Neural crest cell (in vitro differentiated cells): ENCODE measurements at regions not wholly inside any gene's neighbourhood (a gene's known extent, or its start where the extent isn't known, plus 50 kb on each side); places are given as distances from the start of the nearest gene placed in this dataset.

Source experiments
- DNase-seq: peaks from one replicate; pipeline ENCODE4 v3.0.0; 2021; ENCODE audit warnings: low read depth, mixed read lengths, low spot score
- H3K27ac Mint-ChIP-seq: one replicate; pipeline ENCODE4 v1.8.0; 2021; ENCODE audit warnings: mild to moderate bottlenecking, mixed read lengths; ENCODE audit not compliant: unreplicated experiment
- H3K27me3 Mint-ChIP-seq: 2 replicates; pipeline ENCODE4 v1.8.0; 2021; ENCODE audit warnings: low read depth, mild to moderate bottlenecking, mixed read lengths
- H3K36me3 Mint-ChIP-seq: 2 replicates; pipeline ENCODE4 v1.8.0; 2021; ENCODE audit warnings: low read depth, mild to moderate bottlenecking, mixed read lengths
- H3K4me1 Mint-ChIP-seq: 2 replicates; pipeline ENCODE4 v1.8.0; 2021; ENCODE audit warnings: mixed read lengths
- H3K4me3 Mint-ChIP-seq: one replicate; pipeline ENCODE4 v1.8.0; 2021; ENCODE audit warnings: mild to moderate bottlenecking, mixed read lengths
- H3K9me3 Mint-ChIP-seq: 2 replicates; pipeline ENCODE4 v1.8.0; 2021; ENCODE audit warnings: mixed read lengths
- TF ChIP-seq, protein P1 (sequence below): fragments of 200-600 bp; sonication (generic); conservative IDR thresholded peaks from 2 replicates; pipeline ENCODE4 v1.5.0; 2021; ENCODE audit warnings: antibody characterized with exemption, mild to moderate bottlenecking

DNA sequence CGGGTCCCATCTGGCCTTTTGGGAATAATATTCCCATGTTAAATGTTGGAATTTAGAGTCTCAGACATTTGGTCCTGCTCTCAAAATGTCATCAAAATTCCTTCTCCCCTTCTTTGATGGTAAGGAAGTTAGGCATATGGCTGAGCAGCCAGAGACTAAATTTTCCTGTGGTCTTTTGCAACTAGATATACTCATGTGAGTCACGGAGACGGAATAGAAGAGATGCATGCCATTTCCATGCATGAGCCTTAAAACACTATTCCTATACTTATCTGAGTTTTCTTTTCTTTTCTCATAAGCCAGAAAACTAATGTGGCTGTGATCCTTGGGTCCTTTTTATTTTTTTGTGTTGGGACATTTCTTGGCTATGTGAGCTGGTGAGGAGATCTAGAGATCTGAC is 105.3 kb downstream of the NR2F2 start:
- H3K36me3 Mint-ChIP-seq, result no peaks in the 10 kb centered on the region
- no peaks in the 10 kb centered on the region for H3K4me1 Mint-ChIP-seq
- H3K9me3 Mint-ChIP-seq, result no peaks in the 10 kb centered on the region
- TF ChIP-seq, protein P1, sequence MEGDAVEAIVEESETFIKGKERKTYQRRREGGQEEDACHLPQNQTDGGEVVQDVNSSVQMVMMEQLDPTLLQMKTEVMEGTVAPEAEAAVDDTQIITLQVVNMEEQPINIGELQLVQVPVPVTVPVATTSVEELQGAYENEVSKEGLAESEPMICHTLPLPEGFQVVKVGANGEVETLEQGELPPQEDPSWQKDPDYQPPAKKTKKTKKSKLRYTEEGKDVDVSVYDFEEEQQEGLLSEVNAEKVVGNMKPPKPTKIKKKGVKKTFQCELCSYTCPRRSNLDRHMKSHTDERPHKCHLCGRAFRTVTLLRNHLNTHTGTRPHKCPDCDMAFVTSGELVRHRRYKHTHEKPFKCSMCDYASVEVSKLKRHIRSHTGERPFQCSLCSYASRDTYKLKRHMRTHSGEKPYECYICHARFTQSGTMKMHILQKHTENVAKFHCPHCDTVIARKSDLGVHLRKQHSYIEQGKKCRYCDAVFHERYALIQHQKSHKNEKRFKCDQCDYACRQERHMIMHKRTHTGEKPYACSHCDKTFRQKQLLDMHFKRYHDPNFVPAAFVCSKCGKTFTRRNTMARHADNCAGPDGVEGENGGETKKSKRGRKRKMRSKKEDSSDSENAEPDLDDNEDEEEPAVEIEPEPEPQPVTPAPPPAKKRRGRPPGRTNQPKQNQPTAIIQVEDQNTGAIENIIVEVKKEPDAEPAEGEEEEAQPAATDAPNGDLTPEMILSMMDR, result no peak
- no peak overlapping the region for H3K4me3 Mint-ChIP-seq
- H3K27ac Mint-ChIP-seq, result no peak overlapping the region
- DNase-seq, result no peak
- H3K27me3 Mint-ChIP-seq, result no peaks in the 10 kb centered on the region

DNA sequence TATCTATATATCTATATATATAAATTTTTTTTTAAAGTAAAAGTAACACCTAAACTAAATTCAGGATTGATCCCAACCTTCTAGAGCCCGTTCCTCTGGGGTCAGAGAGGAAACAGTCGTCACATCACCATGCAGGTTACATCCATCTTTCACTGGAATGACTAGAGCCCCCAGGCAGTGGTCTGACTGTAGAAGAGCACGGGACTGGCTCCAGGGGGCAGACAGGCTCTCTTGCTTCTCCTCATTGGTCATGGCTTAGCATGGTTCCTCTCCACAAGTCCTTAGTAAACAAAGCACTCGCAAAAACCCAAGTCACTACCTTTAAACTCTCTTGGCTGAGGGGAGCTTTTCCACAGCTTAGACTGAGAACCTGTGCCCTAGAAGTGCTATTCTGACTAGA is 110.5 kb downstream of the NR2F2 start:
- H3K4me1 Mint-ChIP-seq, result no peaks in the 10 kb centered on the region
- DNase-seq, result no peak
- TF ChIP-seq, protein P1, result no peak
- H3K9me3 Mint-ChIP-seq, result peaks cover 9% of the 10 kb centered on the region
- H3K4me3 Mint-ChIP-seq, result no peak overlapping the region
- H3K27ac Mint-ChIP-seq, result peak overlapping the region; percentile 78
- H3K36me3 Mint-ChIP-seq, result no peaks in the 10 kb centered on the region
- no peaks in the 10 kb centered on the region for H3K27me3 Mint-ChIP-seq

DNA sequence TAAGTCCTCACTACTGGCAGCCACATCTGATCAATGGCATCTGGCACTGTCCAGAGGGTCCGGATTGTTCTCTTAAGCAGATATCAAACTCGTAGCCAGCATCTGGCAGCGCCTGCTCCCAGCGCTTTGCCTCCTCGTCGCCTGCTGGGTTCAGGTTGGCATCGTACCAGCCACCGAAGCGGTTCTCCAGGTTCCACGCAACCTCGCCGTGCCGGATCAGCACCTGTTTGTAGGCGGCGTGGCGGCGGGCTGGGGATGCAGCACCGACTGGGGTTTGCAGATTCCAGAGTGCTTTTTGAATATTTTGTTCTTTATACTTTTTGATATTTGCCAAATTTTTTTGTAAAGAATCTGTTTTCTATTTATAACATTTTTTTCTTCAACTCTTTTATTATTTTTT is 111.6 kb downstream of the NR2F2 start:
- Mint-ChIP-seq H3K4me1 (no peaks in the 10 kb centered on the region), H3K4me3 (no peak overlapping the region), H3K36me3 (no peaks in the 10 kb centered on the region), H3K27ac (no peak overlapping the region), H3K9me3 (peaks cover 9% of the 10 kb centered on the region), H3K27me3 (no peaks in the 10 kb centered on the region)
- TF ChIP-seq, protein P1, result no peak
- no peak for DNase-seq

DNA sequence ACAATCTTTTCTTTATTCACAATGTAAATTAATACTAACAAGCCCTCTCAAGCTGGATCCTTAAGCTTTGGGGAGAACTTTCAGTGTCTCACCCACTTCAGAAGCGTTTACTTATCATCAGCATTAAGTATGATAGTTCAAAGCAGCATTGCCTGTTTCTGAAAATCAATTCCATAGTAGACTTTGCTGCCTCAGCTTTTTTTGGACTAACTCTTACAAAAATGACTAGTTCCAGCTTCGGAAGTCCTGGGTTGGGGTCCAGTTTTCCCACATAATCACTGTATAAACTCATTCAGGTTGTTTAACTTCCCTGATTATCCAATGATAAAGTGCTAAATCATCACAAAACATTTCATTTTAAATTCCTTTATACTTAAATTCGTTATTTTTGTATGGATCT is 114.4 kb downstream of the NR2F2 start:
- DNase-seq, result no peak
- H3K27me3 Mint-ChIP-seq, result no peaks in the 10 kb centered on the region
- H3K4me3 Mint-ChIP-seq, result no peak overlapping the region
- no peaks in the 10 kb centered on the region for H3K4me1 Mint-ChIP-seq
- peaks cover 9% of the 10 kb centered on the region for H3K9me3 Mint-ChIP-seq
- TF ChIP-seq, protein P1, result no peak
- no peaks in the 10 kb centered on the region for H3K36me3 Mint-ChIP-seq
- no peak overlapping the region for H3K27ac Mint-ChIP-seq

DNA sequence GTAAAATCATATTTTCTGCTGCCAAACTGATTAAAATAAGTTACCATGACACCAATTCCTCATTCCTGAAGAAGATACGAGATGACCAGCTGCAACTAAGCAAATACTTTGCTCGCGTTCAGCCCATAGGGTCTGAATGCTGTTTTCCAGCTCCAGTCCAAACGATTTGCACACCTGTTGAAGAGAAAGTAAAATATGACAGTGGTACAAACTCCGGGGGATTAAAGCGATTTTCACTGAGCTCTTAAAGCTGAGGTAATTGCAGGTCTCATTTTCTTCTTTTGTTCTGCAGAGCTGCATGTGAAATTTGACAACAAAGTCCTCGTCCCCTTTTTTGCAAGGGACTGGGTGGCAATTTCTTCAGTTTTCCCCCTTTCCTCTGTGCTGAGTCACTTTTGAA is 118.4 kb downstream of the NR2F2 start:
- Mint-ChIP-seq H3K4me3 (no peak overlapping the region), H3K27me3 (no peaks in the 10 kb centered on the region), H3K36me3 (no peaks in the 10 kb centered on the region), H3K27ac (no peak overlapping the region), H3K9me3 (peaks cover 2% of the 10 kb centered on the region), H3K4me1 (peaks cover 5% of the 10 kb centered on the region)
- DNase-seq, result no peak
- TF ChIP-seq, protein P1, result no peak

DNA sequence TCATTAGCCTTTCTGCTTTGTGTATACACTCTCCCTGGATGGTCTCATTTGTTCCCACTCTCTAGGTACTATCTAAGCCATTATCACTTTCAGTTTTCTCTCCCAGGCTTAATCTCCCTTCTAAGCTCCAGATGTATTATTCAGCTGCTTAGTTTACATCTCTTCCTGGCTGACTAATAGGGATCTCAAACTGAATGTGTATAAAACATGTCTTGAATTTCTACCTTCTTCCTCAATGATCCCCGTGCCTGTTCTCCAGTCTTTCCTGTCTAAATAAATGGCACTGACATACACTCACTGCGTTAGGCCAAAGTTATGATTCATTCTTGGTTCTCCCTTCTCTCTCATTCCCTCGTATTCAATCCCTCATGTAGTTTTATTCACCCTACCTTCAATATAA is 127.3 kb downstream of the NR2F2 start:
- Mint-ChIP-seq H3K27ac (no peak overlapping the region), H3K9me3 (no peaks in the 10 kb centered on the region), H3K27me3 (no peaks in the 10 kb centered on the region), H3K36me3 (no peaks in the 10 kb centered on the region), H3K4me3 (no peak overlapping the region), H3K4me1 (no peaks in the 10 kb centered on the region)
- TF ChIP-seq, protein P1, result no peak
- no peak for DNase-seq
